GM12891 (cell line): ENCODE measurements at regions not wholly inside any gene's neighbourhood (a gene's known extent, or its start where the extent isn't known, plus 50 kb on each side); places are given as distances from the start of the nearest gene placed in this dataset.
"Not testable (repeated sequence)": the region's sequence is repeated elsewhere in the genome, so short reads cannot be mapped to it uniquely, and the experiment has no call there.

Experiments
- DNase-seq: peaks from one replicate; pipeline ENCODE4 v3.0.0; 2011; ENCODE audit warnings: low spot score; ENCODE audit not compliant: insufficient read length
- FAIRE-seq: peaks from 2 replicates; lab custom pipeline; 2011; peaks lifted over from hg19 to GRCh38; lab: Jason Lieb, UNC
- PAX5 ChIP-seq: IDR thresholded peaks from 2 replicates; pipeline ENCODE4 v1.6.1; 2011; ENCODE audit warnings: low read length, moderate library complexity, mild to moderate bottlenecking; ENCODE audit not compliant: insufficient read depth, severe bottlenecking
- POLR2A ChIP-seq: IDR thresholded peaks from 2 replicates; pipeline ENCODE4 v1.6.1; 2011; ENCODE audit warnings: low read depth, low read length, control low read depth
- POLR2AphosphoS5 ChIP-seq: IDR thresholded peaks from 2 replicates; pipeline ENCODE4 v1.6.1; 2011; ENCODE audit warnings: low read depth, low read length, control low read depth
- POU2F2 ChIP-seq: IDR thresholded peaks from 2 replicates; pipeline ENCODE4 v1.6.1; 2011; ENCODE audit warnings: low read depth, mild to moderate bottlenecking, control low read depth, low read length, moderate library complexity
- SPI1 ChIP-seq: IDR thresholded peaks from 2 replicates; pipeline ENCODE4 v1.6.1; 2011; ENCODE audit warnings: low read depth, low read length, control low read depth
- TAF1 ChIP-seq: IDR thresholded peaks from 2 replicates; pipeline ENCODE4 v1.6.1; 2011; ENCODE audit warnings: low read depth, low read length, control low read depth

DNA sequence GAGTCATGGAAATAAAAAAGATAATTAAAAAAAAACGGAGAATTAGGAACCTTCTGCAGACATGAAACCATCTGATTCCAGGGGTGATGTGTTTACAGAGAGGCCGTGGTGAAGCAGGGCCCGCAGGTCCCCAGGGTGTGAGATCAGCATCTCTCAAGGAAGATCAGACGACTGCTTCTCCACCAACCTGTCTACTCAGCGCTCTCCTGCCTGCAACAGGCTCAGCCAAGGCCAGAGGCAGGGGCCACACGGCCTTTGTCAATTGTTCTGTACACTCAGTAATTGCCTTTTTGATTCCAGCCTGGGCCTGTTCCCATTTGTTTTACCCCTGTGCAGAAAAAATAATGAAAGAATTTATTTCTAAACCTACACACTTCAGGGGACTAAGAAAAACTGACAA, 124.6 kb downstream of the NXPE2 start:
- TF ChIP-seq PAX5 (no peak), POU2F2 (no peak), SPI1 (no peak), POLR2AphosphoS5 (no peak), TAF1 (no peak), POLR2A (no peak)
- DNase-seq = no peak
- no peak for FAIRE-seq

DNA sequence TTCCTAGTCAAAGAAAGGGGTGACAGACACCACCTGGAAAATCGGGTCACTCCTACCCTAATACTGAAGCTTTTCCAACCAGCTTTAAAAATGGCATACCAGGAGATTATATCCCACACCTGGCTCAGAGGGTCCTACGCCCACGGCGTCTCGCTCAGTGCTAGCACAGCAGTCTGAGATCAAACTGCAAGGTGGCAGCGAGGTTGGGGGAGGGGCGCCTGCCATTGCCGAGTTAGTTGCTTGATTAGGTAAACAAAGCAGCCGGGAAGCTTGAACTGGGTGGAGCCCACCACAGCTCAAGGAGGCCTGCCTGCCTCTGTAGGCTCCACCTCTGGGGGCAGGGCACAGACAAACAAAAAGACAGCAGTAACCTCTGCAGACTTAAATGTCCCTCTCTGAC, 127.1 kb downstream of the NXPE2 start:
- DNase-seq, FAIRE-seq: not testable (repeated sequence)

DNA sequence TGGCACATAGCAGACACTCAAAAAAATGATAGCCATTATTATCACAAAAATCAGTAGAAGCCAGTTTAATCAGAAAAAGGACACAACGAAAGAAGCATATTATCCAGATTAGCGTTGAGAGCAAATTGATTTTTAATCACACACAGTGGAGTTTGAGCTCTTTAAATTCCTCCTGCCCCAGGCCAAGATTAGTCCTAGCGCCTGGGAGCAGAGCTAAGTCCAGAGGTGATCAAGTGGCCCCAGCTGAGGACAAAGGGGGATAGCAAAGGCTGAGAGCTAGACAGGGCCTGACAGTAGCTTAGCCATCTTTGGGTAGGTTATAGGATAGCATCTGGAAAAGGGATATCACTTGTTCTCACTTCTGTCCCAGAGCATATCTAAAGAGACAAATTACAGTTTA, 133.6 kb downstream of the NXPE2 start:
- FAIRE-seq = no peak
- DNase-seq = no peak
- TF ChIP-seq POLR2AphosphoS5 = no peak
- no peak for TF ChIP-seq SPI1
- no peak for TF ChIP-seq POLR2A
- TF ChIP-seq POU2F2 = no peak

DNA sequence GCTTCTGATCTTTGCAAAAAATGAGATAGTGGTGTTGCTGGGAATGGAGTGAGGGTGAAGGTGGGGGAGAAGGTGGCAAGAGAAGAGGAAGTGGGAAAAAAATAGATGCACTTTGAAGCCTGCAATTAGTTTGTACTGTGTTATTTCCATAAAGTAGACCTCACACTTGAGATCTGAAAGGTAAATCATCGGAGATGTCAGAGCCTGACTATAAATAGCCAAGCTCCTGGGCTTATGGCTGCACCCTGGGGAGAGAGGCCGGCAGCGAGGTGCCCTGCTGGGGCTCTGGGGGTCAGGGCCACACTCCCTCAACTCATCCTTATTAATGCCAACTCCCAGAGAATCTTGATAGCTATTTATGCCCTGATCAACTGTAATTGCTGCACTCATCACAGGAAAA, 134.4 kb downstream of the NXPE2 start:
- no peak for DNase-seq
- no peak for TF ChIP-seq PAX5
- no peak for TF ChIP-seq SPI1
- TF ChIP-seq TAF1 = no peak
- no peak for TF ChIP-seq POLR2AphosphoS5
- TF ChIP-seq POLR2A = no peak
- TF ChIP-seq POU2F2 = no peak
- no peak for FAIRE-seq

DNA sequence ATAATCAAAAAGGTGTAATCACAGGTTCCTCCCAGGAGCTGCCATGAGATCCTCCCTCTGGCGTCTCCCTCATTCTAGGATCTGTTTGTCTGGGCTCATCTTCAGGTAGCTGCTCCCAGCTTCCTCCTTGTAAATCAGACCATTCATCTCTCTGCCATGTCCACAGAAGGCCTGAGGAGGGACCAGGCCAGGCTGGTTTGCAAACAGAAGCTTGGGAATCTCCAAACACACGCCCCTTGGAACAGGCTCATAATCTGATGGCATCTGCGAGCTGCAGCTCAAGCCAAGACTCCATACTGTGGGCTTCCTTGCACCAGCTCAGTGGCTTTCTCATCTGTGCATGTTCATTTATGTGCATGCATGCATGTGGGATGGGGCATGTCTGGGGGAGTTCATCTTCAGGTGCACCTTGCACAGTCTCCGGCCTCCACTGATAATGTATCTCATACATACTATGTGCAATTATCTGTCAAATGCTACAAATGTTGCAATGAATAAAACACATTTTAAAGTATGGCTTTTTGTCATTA, 134.9 kb downstream of the NXPE2 start:
- TF ChIP-seq POU2F2 = no peak
- no peak for TF ChIP-seq POLR2A
- no peak for TF ChIP-seq POLR2AphosphoS5
- TF ChIP-seq TAF1 = no peak
- TF ChIP-seq PAX5 = no peak
- no peak for TF ChIP-seq SPI1
- FAIRE-seq (no peak), DNase-seq (no peak)

DNA sequence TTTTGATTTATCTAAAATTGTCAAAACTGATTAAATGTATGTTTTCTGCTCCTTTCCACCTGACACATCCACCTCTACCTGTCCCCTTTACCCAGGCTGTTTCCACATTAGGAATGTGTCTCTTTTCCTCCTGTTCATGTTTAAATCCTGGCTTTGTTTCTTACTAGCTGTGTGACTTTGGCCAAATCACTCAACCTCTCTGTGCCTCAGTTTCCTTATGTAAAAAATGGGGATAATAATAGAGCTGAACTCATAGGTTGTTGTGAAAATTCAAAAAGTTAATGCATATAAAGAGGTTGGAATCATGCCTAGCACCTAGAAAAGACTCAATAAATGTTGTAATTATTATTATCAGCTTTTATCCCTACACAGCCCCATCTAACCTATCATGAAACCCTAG, 136.8 kb downstream of the NXPE2 start:
- no peak for FAIRE-seq
- DNase-seq = no peak

DNA sequence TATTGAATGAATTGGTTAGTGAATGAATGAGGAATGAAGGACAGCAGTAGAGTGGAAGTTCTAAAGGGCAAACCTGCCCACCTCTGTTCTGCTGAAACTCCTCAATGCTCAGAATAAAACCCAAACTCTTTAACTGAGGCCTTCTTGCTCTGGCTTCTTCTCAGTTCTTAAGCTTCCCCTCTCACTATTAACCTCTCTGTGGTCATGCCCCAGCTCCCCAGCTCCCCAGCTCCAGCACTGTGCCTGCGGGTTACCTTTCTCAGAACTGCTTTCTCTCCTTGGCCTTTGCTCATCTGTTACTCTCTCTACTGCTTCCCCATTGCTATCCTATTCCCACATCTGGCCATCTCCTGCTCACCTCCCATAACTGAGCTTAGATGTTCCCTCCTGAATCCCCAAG, 137.4 kb downstream of the NXPE2 start:
- DNase-seq (no peak), FAIRE-seq (no peak)
- TF ChIP-seq PAX5 = no peak
- no peak for TF ChIP-seq TAF1
- TF ChIP-seq POLR2A = no peak
- TF ChIP-seq POLR2AphosphoS5 = no peak
- TF ChIP-seq POU2F2 = no peak

More for the DNA sequence above, 136.8 kb downstream of the NXPE2 start:
- TF ChIP-seq POLR2AphosphoS5 = no peak
- TF ChIP-seq POU2F2 = no peak
- no peak for TF ChIP-seq TAF1
- no peak for TF ChIP-seq PAX5
- no peak for TF ChIP-seq SPI1
- TF ChIP-seq POLR2A = no peak

DNA sequence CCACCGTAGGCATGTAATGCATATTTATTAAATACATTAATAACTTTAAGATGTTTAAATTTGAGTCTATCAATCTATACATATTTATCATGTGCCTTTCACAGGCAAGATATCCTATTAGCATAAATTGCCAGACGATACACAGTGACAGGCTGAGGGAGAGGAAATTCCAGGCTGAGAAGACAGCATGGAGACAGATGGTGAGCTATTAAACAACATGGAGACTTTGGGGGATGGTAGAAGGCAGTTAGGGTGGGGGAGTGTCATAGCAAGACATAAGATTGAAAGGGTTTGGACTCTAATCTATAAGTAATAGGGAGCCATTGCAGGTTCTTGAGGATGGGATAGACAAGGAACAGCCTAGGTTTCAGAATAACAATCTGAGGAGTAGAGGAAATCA, 138.5 kb downstream of the NXPE2 start:
- no peak for TF ChIP-seq POU2F2
- no peak for TF ChIP-seq SPI1
- no peak for TF ChIP-seq POLR2AphosphoS5
- no peak for TF ChIP-seq PAX5
- no peak for TF ChIP-seq TAF1
- TF ChIP-seq POLR2A = no peak
- DNase-seq (no peak), FAIRE-seq (no peak)

DNA sequence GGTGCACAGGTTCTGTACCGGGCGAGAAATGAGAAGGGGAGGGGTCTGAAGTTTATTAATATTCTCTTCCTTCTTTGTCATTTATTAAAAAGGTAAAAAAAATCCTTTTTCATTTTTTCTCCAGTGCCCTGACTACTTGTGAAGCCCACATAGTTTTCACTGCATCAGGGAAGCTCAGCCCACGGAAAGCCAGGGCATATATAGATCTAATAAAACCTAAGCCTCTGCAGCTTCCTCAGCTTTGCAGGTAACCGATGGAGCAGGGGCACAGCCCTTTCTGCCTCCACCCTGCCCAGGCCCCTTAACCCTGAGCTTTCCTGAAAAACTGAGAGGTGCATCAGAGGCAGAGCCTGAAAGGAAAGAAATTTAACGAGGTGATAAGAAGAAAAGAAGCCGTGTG, 140.1 kb downstream of the NXPE2 start:
- FAIRE-seq = no peak
- TF ChIP-seq POU2F2 (no peak), POLR2AphosphoS5 (no peak), POLR2A (no peak), PAX5 (no peak), SPI1 (no peak), TAF1 (no peak)
- no peak for DNase-seq

DNA sequence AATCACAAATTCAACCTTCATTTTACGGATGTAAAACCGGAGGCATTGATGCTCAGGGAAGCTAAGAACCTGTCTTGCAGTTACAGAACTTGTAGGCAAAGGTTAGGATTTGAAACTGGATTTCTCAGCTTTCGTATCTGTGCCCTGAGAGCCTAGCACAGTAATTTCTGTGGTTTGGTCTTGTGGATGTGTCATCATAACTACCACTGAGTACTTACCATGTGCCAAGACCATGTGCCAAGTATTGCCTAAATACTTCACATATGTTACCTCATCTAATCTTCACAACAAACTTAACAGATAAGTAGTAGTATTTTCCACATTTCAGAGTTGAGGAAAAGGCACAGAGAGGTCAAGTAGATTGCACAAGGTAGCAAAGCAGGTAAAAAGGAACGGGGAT, 140.7 kb downstream of the NXPE2 start:
- no peak for TF ChIP-seq SPI1
- no peak for FAIRE-seq
- no peak for DNase-seq

DNA sequence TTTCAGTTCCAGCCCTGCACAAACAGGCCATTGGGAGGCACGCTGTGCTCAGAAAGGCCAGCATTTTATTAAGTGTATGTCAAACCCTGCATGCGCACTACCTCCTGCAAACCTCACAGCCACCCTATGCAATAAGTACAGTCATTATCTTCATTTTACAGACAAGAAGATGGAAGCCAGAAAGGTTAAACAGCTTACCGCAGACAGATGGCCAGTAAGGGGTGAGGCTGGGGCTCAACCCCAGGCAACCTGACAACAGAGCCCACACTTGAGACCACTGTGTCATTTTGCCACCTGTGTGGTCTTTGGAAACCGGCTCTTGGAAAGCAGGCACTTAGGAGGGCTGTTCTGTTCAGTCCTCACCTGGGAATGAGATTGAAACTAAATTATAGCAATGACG, 142.3 kb downstream of the NXPE2 start:
- TF ChIP-seq TAF1 (no peak), PAX5 (no peak), POU2F2 (no peak), POLR2AphosphoS5 (no peak), SPI1 (no peak), POLR2A (no peak)
- FAIRE-seq (no peak), DNase-seq (no peak)
